ENCODE measurements at regions not wholly inside any gene's neighbourhood (a gene's known extent, or its start where the extent isn't known, plus 50 kb on each side); places are given as distances from the start of the nearest gene placed in this dataset.
"Not testable (repeated sequence)": the region's sequence is repeated elsewhere in the genome, so short reads cannot be mapped to it uniquely, and the experiment has no call there.

DNA sequence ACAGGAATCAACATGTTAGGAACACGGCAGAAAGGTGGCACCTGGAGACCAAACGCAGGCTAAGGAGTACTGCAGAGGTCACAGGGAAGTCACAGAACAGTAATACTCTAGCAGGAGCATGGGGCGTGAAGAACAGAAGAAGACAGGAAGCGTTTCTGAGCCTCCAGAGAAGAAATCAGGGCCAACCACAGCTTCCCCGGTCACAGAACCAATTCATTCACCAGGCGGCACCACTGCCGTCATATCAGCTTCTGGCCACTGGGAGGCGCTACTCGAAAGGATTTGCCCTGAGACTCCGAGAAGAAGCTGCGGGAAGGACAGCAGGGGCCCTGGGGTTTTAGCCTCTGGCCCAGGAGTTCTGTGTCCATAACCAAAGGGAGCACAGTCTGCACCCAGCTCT lies 78.0 kb upstream of the DRD5 start:
- 9 to 12% methylated on average over 11 of the region's 11 CpGs for WGBS, 2 donors
- TF ChIP-seq, protein P1, sequence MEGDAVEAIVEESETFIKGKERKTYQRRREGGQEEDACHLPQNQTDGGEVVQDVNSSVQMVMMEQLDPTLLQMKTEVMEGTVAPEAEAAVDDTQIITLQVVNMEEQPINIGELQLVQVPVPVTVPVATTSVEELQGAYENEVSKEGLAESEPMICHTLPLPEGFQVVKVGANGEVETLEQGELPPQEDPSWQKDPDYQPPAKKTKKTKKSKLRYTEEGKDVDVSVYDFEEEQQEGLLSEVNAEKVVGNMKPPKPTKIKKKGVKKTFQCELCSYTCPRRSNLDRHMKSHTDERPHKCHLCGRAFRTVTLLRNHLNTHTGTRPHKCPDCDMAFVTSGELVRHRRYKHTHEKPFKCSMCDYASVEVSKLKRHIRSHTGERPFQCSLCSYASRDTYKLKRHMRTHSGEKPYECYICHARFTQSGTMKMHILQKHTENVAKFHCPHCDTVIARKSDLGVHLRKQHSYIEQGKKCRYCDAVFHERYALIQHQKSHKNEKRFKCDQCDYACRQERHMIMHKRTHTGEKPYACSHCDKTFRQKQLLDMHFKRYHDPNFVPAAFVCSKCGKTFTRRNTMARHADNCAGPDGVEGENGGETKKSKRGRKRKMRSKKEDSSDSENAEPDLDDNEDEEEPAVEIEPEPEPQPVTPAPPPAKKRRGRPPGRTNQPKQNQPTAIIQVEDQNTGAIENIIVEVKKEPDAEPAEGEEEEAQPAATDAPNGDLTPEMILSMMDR (IDR thresholded peaks at IDR 0.05): no peak
- TF ChIP-seq POLR2A (IDR thresholded peaks at IDR 0.05): no peak
- peak; percentile 52 to 94 for DNase-seq (ENCODE audit: low spot score in 2 of 2)
- no peak overlapping the region for H3K4me3 ChIP-seq (ENCODE audit: low read depth, poor library complexity, severe bottlenecking)
- intact Hi-C loops (cut with DNase I; ENCODE audit: low total_unique reads): no loop called here

DNA sequence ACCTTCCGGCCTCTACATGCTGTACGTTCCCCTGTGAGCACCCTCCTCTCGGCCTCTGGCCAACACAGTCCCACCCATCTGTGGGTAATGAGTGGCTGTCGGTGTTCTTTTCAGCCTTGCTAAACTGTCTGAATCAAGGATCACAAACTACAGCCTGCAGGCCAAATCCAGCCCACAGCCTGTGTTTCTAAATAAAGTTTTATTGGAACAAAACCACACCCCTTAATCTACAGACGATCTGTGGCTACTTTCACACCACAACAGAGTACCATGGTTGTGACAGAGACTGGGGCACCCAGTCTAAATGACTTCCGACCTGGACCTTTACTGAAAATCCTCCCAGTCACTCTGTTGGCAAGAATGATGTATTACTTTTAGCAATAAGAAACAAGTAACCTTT lies 77.3 kb upstream of the DRD5 start:
- 69 to 70% methylated on average over 6 of the region's 6 CpGs for WGBS, 2 donors
- H3K4me3 ChIP-seq (ENCODE audit: low read depth, poor library complexity, severe bottlenecking); DNase-seq (ENCODE audit: low spot score in 2 of 2); intact Hi-C loops (cut with DNase I; ENCODE audit: low total_unique reads): not testable (repeated sequence)

DNA sequence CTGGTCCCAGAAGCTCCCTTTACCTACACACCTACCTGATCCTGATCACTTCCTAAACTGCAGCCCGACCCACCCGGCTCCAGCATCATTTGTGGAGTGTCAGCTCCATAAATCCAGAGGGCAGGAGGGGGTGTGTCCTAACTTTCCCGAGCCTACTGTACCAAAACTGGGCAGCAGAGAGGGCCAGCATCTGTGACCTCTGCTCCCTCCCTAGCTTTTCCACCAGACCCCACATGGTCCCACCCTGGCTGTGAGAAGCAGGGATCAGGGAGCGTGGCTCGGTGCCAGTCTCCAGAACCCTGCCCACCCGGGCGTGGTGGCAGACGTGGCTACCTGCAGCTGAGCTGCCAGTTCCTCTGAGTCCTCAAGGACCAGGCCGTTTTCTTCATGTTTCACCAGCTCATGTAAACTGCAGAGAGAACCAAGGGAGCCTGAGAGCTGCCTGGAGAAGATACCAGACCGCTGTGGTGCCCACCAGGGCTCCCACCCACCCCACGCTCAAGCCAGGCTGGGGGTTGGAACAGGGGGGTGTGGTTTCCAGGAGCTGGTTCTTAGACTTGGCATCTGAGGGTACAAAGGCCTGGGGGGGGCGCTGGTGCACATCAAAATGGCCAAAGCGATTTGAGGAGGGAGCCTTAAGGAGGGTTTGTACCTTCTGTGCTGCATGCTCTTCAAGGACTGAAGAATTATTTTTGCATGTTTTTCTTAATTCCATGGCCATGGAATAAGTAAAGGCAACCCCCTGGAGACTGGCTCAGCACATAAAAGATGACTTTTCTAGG lies 76.7 kb upstream of the DRD5 start:
- TF ChIP-seq POLR2A (IDR thresholded peaks at IDR 0.05): no peak
- no peak overlapping the region for H3K4me3 ChIP-seq (ENCODE audit: low read depth, poor library complexity, severe bottlenecking)
- intact Hi-C loops (cut with DNase I; ENCODE audit: low total_unique reads): no loop called here
- 74 to 81% methylated on average over 13 of the region's 13 CpGs for WGBS, 2 donors
- DNase-seq (ENCODE audit: low spot score in 2 of 2): no peak

DNA sequence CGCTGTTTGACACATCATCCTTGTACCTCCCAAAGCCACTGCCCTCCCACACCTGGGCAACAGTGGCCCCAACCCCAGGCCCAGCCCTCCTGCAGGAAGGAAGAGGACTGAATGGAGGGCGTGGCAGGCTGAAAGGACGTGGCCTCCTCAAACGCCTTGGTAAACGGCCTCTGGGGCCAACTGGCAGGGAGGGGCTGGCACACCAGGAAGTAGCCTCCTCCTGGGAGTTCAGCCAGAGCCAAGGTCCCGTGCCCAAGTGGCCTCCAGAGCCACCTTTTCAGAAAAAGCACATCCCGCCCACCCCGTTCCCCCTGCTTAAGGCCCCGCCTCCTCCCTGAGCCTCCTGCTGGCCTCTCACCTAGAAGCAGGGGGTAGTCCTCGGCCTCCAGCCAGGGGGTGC lies 74.2 kb upstream of the DRD5 start:
- intact Hi-C loops (cut with DNase I; ENCODE audit: low total_unique reads); DNase-seq (ENCODE audit: low spot score in 2 of 2); H3K4me3 ChIP-seq (ENCODE audit: low read depth, poor library complexity, severe bottlenecking): not testable (repeated sequence)
- WGBS, 2 donors: 38 to 44% methylated on average over 6 to 10 of the region's 10 CpGs

DNA sequence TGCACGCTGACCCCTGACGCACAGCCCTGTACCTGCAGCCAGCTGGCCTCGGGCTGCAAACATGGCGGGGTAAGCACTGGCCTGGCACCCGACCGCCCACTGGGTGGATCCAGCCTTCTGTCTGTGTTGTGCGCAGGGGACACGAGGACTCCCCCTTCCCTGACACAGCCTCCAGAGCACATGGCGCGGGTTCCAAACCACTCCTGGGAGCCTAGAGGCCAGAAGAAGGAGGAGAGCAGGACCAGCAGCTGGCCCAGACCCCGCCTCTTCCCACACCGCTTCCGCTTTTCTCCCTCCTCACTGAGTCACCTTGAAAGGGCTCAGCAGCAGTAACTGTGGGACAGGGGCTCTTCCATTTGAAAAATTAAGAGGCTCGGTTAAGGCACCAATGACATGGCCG lies 73.5 kb upstream of the DRD5 start:
- intact Hi-C loops (cut with DNase I; ENCODE audit: low total_unique reads); DNase-seq (ENCODE audit: low spot score in 2 of 2); H3K4me3 ChIP-seq (ENCODE audit: low read depth, poor library complexity, severe bottlenecking): not testable (repeated sequence)
- 88 to 98% methylated on average over 11 to 12 of the region's 15 CpGs for WGBS, 2 donors

DNA sequence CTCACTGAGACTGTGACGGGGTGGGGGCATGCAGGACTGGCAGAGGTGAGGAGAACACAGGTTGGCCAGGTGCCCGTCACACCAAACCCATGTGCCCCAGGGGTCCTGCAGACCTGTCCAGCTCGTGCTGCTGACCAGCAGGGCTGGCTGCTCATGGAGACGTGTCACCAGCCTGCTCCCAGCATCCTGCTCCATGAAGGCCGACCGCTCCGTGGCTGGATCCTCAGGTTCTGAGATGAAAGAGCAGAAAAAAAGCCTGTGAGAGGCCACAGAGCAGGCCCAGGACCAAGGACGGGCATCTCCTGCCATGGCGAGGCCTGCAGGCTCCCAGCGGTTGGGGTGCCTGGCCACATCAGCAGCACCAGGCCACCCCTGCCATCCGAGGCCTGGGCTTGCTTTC lies 71.7 kb upstream of the DRD5 start:
- DNase-seq (ENCODE audit: low spot score in 2 of 2): no peak
- intact Hi-C loops (cut with DNase I; ENCODE audit: low total_unique reads): no loop called here
- TF ChIP-seq POLR2A (IDR thresholded peaks at IDR 0.05): no peak
- TF ChIP-seq, protein P1 (IDR thresholded peaks at IDR 0.05): no peak
- WGBS, 2 donors: 90 to 98% methylated on average over 11 of the region's 11 CpGs
- no peak overlapping the region for H3K4me3 ChIP-seq (ENCODE audit: low read depth, poor library complexity, severe bottlenecking)

DNA sequence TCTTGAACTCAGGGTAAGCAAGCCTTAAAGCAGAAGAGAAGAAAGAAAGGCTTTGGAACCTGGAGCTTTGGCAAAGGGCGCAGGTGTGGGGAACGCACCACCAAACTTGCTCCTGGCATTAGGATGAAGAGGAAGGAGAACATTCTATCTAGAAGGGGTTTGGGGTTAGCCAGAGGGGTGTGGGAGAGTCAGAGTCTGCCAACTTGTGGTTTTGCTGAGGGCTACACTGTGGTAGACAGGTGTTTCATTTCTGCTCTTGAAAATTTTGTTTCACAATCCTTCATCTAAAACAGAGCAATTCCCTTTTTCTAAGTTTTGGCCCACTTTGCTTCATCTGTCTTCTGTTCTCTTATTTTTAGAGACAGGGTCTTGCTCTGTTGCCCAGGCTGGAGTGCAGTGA lies 66.2 kb upstream of the DRD5 start:
- intact Hi-C loops (cut with DNase I; ENCODE audit: low total_unique reads); H3K4me3 ChIP-seq (ENCODE audit: low read depth, poor library complexity, severe bottlenecking); DNase-seq (ENCODE audit: low spot score in 2 of 2): not testable (repeated sequence)
- WGBS, 2 donors: 82 to 88% methylated on average over 2 of the region's 2 CpGs

DNA sequence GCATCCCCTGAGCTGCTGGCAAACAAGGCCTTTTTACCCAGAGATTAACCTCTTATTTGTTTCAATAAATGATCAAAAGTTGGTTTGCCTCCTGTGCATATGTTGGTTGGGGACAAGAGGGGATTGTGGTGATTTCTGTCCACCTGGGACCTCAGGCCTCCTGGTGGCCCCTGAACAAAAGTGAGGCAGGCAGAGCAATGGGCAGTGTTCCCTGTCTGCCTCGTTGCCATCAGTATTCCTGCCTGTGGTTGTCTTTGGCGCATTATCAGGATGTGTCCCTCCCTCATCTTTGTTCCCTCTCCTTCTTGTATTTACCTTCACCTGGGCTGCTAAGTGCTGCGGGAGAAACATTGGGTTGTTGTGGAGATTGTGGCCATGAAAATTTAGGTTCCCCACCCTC lies 65.3 kb upstream of the DRD5 start:
- TF ChIP-seq, protein P1 (IDR thresholded peaks at IDR 0.05): no peak
- TF ChIP-seq POLR2A (IDR thresholded peaks at IDR 0.05): no peak
- WGBS, 2 donors: 51 to 58% methylated on average over 3 of the region's 3 CpGs
- H3K4me3 ChIP-seq (ENCODE audit: low read depth, poor library complexity, severe bottlenecking): no peak overlapping the region
- intact Hi-C loops (cut with DNase I; ENCODE audit: low total_unique reads): no loop called here
- no peak for DNase-seq (ENCODE audit: low spot score in 2 of 2)

DNA sequence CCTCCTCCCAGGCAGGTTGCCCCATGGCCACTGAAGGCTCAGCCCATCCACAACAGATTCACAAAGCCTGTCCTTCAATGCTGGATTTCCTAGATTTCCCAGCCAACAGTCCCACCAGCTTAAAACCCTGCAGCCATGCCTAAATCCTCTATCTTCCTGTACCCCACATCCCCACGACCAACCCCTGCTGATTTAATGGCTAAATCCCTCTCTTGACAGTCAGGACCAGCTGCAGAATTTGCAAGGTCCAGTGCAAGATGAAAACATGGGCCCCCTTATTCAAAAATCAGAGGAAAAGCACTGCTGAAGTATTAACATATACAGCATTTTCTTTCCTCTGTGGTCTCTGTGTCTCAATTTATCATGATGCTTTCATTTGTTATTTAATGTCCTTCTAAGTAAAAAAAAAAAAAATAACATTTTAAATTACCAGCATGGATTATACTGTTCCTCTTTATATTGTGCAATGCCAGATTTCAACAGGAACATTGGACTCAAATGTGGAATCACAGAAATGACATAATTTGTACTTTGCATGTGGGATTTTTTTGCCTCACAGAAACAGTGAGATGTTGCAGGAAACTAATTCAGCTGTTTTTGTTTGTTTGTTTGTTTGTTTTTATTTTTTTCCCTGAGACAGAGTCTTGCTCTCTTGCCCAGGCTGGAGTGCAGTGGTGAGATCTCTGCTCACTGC lies 63.0 kb upstream of the DRD5 start:
- intact Hi-C loops (cut with DNase I; ENCODE audit: low total_unique reads); DNase-seq (ENCODE audit: low spot score in 2 of 2); H3K4me3 ChIP-seq (ENCODE audit: low read depth, poor library complexity, severe bottlenecking): not testable (repeated sequence)
- 14 to 20% methylated on average over 1 of the region's 1 CpG for WGBS, 2 donors

DNA sequence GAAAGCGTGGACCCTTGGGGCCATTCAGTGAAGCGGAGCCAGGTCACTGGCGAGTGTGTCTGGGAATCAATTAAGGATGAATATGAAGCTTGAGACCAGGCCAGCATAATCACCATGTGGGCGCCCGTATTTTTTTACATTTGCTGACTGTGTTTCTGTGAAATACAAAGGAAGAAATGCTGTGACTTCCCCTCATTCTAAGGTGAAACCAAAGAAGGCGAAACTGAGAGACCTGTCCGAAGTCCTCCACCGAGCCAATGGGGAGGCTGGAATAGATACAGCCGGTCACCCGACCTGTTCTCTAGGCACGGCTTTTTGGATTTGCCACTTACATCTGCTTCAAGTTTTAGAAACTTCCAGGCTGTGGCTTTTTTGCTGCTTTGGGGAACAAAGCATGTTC lies 59.3 kb upstream of the DRD5 start:
- 80% methylated on average over 11 of the region's 11 CpGs for WGBS, 2 donors
- H3K4me3 ChIP-seq (ENCODE audit: low read depth, poor library complexity, severe bottlenecking); intact Hi-C loops (cut with DNase I; ENCODE audit: low total_unique reads): not testable (repeated sequence)

More for the DNA sequence above, 59.3 kb upstream of the DRD5 start:
- DNase-seq (ENCODE audit: low spot score in 2 of 2): not testable (repeated sequence)

Measured in lower leg skin (tissue), 4 donors.